H1 (cell line): ENCODE measurements at regions not wholly inside any gene's neighbourhood (a gene's known extent, or its start where the extent isn't known, plus 50 kb on each side); places are given as distances from the start of the nearest gene placed in this dataset.

Source experiments
- CHD1 ChIP-seq: IDR thresholded peaks from 2 replicates; pipeline ENCODE4 v1.6.1; 2012; ENCODE audit warnings: low read depth, low read length, improper control_type of control experiment
- TF ChIP-seq, protein P1 (sequence below): IDR thresholded peaks from 2 replicates; pipeline ENCODE4 v1.6.1; 2012; ENCODE audit warnings: low read length, inconsistent platforms

DNA sequence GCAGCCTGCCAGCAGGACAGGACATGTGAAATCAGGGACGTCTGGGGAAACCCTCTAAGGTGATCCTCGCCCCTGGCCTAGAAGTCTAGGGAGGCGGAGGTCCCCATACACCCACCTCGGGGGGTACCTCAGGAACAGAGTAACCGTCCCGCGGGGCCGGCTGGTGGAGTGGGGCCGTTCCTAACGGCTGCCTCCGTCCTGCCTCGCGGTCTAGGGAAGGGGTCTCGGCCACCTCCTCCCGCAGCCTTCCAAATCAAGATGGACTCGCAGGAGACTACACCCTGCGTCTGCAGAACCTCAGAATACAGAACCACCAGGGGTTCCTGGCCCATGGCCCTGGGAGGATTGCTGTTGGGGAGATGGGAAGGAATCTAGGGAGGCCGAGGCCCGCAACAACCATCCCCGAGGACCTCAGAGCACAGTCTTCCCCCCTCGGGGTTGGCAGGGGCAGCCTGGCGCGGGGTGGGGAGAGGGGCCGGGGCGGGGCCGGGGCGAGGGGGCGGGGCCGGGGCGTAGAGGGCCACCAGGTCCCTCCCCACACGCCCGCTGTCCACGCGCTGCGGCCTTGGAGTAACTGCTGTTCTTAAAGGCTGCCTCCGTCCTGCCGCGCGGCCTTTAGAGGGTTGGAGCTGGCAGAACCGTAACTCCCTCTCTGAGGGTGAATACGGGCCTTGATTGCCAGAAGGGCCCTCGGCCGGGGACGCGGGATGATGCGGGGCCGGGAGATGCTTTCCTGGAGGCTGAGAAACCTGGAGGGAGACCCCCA lies 89.0 kb upstream of the MLN start (continued):
- TF ChIP-seq, protein P1, sequence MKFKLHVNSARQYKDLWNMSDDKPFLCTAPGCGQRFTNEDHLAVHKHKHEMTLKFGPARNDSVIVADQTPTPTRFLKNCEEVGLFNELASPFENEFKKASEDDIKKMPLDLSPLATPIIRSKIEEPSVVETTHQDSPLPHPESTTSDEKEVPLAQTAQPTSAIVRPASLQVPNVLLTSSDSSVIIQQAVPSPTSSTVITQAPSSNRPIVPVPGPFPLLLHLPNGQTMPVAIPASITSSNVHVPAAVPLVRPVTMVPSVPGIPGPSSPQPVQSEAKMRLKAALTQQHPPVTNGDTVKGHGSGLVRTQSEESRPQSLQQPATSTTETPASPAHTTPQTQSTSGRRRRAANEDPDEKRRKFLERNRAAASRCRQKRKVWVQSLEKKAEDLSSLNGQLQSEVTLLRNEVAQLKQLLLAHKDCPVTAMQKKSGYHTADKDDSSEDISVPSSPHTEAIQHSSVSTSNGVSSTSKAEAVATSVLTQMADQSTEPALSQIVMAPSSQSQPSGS: no peak
- TF ChIP-seq CHD1: no peak
- TF ChIP-seq, all 59 proteins: peak for 0
